ENCODE measurements at regions not wholly inside any gene's neighbourhood (a gene's known extent, or its start where the extent isn't known, plus 50 kb on each side); places are given as distances from the start of the nearest gene placed in this dataset.

DNA sequence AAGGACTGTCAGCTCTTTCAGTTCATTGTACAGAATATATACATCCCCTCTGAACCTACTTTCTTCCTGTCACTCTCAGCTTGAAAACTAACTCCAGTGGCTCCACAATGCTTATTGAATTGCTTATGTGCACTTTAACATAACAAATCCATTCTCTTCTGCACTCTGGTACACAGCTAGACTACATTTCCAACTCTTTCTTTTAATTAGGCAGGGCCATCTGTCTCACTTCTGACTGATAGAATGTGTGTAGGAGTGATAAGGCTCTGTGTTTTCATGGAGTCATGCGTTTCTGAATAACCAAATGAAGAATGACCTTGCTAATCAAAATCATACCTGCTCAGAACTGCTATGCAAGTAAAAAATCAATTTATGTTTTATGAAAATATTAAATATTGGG lies 278.5 kb upstream of the CCDC179 start:
- Histone ChIP-seq H3K36me3 (no peaks in the 10 kb centered on the region), H3K4me1 (no peaks in the 10 kb centered on the region), H3K27me3 (no peaks in the 10 kb centered on the region), H3K4me3 (no peak overlapping the region), H3K9me3 (no peaks in the 10 kb centered on the region), H3K27ac (no peak overlapping the region)
- no peak for DNase-seq
- TF ChIP-seq POLR2A (IDR thresholded peaks at IDR 0.05), result no peak
- TF ChIP-seq, protein P1, sequence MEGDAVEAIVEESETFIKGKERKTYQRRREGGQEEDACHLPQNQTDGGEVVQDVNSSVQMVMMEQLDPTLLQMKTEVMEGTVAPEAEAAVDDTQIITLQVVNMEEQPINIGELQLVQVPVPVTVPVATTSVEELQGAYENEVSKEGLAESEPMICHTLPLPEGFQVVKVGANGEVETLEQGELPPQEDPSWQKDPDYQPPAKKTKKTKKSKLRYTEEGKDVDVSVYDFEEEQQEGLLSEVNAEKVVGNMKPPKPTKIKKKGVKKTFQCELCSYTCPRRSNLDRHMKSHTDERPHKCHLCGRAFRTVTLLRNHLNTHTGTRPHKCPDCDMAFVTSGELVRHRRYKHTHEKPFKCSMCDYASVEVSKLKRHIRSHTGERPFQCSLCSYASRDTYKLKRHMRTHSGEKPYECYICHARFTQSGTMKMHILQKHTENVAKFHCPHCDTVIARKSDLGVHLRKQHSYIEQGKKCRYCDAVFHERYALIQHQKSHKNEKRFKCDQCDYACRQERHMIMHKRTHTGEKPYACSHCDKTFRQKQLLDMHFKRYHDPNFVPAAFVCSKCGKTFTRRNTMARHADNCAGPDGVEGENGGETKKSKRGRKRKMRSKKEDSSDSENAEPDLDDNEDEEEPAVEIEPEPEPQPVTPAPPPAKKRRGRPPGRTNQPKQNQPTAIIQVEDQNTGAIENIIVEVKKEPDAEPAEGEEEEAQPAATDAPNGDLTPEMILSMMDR (IDR thresholded peaks at IDR 0.05), result no peak

DNA sequence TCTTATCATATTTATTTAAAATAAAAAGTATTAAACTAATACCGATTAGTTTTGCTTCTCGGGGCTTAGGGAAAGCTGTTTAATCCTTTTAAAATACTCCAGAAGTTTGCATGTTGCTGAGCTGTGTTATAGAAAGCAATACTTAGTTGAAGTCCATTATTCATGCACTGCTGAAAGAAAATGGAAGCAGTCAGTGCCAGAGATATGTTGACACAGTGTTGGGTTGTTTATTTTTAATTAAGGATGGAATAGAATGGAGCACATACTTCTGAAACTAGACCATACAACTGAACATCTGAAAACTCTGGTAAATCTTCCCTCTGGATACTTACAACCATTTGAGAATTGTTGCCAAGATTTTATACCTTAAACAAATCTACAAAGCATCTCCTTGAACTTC lies 282.7 kb upstream of the CCDC179 start:
- no peak for TF ChIP-seq POLR2A (IDR thresholded peaks at IDR 0.05)
- TF ChIP-seq, protein P1 (IDR thresholded peaks at IDR 0.05), result no peak
- Histone ChIP-seq H3K4me3 (no peak overlapping the region), H3K27ac (no peak overlapping the region), H3K9me3 (no peaks in the 10 kb centered on the region), H3K27me3 (no peaks in the 10 kb centered on the region), H3K4me1 (no peaks in the 10 kb centered on the region), H3K36me3 (no peaks in the 10 kb centered on the region)
- no peak for DNase-seq

DNA sequence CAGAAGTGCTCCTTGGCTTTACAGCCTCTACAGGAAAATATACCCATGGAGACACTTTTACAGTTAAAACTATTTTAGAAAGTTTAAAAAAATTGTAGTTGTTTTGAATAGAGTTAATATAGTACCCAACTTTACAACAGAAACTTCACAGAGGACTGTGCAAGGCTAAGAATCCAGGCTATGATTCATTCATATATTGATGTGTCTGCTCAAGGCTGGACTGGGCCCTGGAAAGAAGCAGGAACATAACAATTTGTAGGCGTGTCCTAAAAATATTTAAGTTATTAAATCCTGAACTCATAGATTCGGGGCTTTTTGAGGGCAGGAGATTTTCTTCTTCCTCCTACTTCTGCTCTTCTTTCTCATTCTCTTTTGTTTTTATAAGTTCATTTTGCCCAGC lies 291.5 kb upstream of the CCDC179 start:
- no peak for TF ChIP-seq POLR2A (IDR thresholded peaks at IDR 0.05)
- TF ChIP-seq, protein P1 (IDR thresholded peaks at IDR 0.05), result no peak
- Histone ChIP-seq H3K36me3 (no peaks in the 10 kb centered on the region), H3K9me3 (no peaks in the 10 kb centered on the region), H3K4me1 (no peaks in the 10 kb centered on the region), H3K27me3 (no peaks in the 10 kb centered on the region), H3K27ac (no peak overlapping the region), H3K4me3 (no peak overlapping the region)
- DNase-seq, result no peak

DNA sequence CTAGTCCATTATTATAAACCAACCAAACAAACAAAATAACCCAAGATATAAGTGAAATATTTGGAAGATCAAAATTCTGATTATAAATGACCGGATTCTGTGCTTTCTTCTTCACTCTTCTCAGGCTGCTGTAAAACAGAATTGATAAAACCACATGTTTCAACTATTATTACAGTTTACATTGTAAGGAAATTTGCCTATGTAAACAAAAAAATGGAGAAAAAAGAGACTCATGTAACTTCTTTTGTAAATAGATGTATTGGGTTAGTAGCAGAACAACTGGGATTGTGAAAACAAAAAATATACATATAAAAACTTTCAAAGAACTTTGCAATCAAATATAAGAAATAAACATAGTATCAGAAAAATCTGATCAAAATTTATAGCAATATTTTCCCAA lies 295.2 kb upstream of the CCDC179 start:
- Histone ChIP-seq H3K4me3 (no peak overlapping the region), H3K4me1 (no peaks in the 10 kb centered on the region), H3K36me3 (no peaks in the 10 kb centered on the region), H3K9me3 (no peaks in the 10 kb centered on the region), H3K27ac (no peak overlapping the region), H3K27me3 (no peaks in the 10 kb centered on the region)
- DNase-seq, result no peak
- TF ChIP-seq, protein P1 (IDR thresholded peaks at IDR 0.05), result no peak
- TF ChIP-seq POLR2A (IDR thresholded peaks at IDR 0.05), result no peak

DNA sequence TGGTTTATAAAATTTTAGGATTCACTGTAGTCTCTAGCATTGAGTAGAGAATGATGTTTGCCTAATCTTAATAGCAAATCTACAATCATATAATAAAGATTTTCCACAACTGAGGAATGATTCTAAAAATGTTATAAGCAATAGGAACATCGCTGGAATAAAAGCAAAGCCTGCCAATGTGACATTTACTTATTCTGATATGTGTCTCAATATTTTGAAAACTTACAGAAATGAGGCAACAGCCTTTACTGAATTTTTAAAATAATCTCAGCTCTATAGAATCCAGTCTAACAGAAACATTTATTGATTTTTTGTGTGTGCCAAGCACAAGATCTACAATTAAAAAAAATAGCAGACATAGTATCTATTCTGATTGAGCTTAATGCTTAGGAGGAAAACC lies 303.7 kb upstream of the CCDC179 start:
- no peak for DNase-seq
- TF ChIP-seq, protein P1 (IDR thresholded peaks at IDR 0.05), result no peak
- TF ChIP-seq POLR2A (IDR thresholded peaks at IDR 0.05), result no peak
- Histone ChIP-seq H3K4me3 (no peak overlapping the region), H3K4me1 (no peaks in the 10 kb centered on the region), H3K36me3 (no peaks in the 10 kb centered on the region), H3K27ac (no peak overlapping the region), H3K27me3 (no peaks in the 10 kb centered on the region), H3K9me3 (no peaks in the 10 kb centered on the region)

DNA sequence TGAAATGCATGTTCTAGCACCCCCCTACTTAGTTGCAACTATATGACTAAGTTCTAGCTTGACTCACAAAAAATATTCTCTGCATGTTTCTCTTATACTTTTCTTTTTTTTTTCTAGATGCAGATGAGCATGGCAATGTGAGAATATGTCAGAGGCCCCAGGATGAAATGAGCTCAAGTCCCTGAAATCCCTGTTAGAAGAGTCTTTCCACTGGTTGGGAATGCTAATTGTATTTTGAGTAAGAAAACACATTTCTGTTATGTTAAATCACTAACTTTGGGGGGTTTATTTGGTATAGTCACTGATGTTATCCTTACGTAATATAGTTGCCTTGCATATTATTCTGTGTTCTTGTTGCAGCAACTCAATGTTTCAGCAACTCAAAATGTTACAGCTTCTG lies 306.1 kb upstream of the CCDC179 start:
- Histone ChIP-seq H3K4me3 (no peak overlapping the region), H3K4me1 (no peaks in the 10 kb centered on the region), H3K9me3 (no peaks in the 10 kb centered on the region), H3K27me3 (no peaks in the 10 kb centered on the region), H3K27ac (no peak overlapping the region), H3K36me3 (no peaks in the 10 kb centered on the region)
- TF ChIP-seq POLR2A (IDR thresholded peaks at IDR 0.05), result no peak
- TF ChIP-seq, protein P1 (IDR thresholded peaks at IDR 0.05), result no peak
- DNase-seq, result no peak
